Activated naive CD8-positive, alpha-beta T cell (primary cell): ENCODE measurements at regions not wholly inside any gene's neighbourhood (a gene's known extent, or its start where the extent isn't known, plus 50 kb on each side); places are given as distances from the start of the nearest gene placed in this dataset.
"Not testable (repeated sequence)": the region's sequence is repeated elsewhere in the genome, so short reads cannot be mapped to it uniquely, and the experiment has no call there.

Experiments used
- H3K27ac Mint-ChIP-seq: one replicate; pipeline ENCODE4 v1.8.0; 2021; ENCODE audit warnings: mixed read lengths
- H3K27me3 Mint-ChIP-seq: one replicate; pipeline ENCODE4 v1.8.0; 2021; ENCODE audit warnings: mixed read lengths
- H3K36me3 Mint-ChIP-seq: one replicate; pipeline ENCODE4 v1.8.0; 2021; ENCODE audit warnings: mixed read lengths
- H3K4me1 Mint-ChIP-seq: one replicate; pipeline ENCODE4 v1.8.0; 2021; ENCODE audit warnings: low read depth, mixed read lengths
- H3K4me3 Mint-ChIP-seq: one replicate; pipeline ENCODE4 v1.8.0; 2021; ENCODE audit warnings: mild to moderate bottlenecking, mixed read lengths
- H3K9me3 Mint-ChIP-seq: one replicate; pipeline ENCODE4 v1.8.0; 2021; ENCODE audit warnings: low read depth, mixed read lengths

DNA sequence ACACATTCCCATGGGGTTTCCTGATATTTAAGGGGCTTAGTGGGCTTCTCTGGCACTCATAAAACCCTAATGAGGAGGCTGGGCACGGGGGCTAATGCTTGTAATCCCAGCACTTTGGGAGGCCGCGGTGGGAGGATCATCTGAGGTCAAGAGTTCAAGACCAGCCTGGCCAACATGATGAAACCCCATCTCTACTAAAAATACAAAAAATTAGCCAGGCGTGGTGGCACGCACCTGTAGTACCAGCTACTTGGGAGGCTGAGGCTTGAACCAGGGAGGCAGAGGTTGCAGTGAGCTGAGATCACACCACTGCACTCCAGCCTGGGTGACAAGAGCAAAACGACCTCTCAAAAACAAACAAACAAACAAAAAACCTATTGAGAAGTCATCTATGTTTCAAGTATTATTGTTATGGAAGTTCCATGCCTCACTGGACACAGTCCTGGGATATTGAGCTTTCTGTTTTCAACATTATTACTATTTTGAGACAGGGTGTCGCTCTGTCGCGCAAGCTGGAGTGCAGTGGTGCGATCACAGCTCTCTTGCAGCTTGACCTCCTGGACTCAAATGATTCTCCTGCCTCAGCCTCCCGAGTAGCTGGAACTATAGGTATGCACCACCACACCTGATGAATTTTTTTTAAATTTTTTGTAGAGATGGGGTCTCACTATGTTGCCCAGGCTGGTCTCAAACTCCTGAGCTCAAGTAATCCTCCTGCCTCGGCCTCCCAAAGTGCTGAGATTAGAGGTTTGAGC, 297.9 kb downstream of the GOLGA6L6 start:
- not testable (repeated sequence) for H3K9me3 Mint-ChIP-seq, H3K4me3 Mint-ChIP-seq, H3K4me1 Mint-ChIP-seq, H3K27me3 Mint-ChIP-seq, H3K36me3 Mint-ChIP-seq, H3K27ac Mint-ChIP-seq

DNA sequence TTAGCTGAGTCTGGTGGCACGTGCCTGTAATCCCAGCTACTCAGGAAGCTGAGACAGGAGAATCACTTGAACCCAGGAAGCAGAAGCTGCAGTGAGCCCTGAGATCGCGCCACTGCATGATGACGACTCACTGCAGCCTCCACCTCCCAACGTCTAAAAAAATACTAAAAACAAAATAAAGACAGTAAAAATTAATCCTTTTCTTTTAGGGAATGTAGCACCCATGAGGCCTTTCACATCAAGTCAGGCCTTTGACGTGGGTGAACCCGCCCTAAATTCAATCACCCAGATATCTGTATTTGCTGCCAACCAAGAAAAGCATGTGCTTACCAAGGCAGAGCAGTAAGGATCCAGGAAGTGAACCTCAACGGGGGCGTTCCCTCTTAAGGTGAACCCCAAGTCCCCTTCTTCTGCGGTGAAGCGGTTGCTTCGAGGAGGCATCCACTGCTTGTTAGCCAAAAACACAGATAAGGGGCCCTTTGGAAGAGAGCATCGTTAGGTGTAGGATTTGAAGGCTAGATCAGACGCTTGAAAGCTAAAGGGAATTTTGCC, 301.2 kb downstream of the GOLGA6L6 start:
- not testable (repeated sequence) for H3K4me3 Mint-ChIP-seq, H3K36me3 Mint-ChIP-seq, H3K4me1 Mint-ChIP-seq, H3K9me3 Mint-ChIP-seq, H3K27me3 Mint-ChIP-seq, H3K27ac Mint-ChIP-seq

DNA sequence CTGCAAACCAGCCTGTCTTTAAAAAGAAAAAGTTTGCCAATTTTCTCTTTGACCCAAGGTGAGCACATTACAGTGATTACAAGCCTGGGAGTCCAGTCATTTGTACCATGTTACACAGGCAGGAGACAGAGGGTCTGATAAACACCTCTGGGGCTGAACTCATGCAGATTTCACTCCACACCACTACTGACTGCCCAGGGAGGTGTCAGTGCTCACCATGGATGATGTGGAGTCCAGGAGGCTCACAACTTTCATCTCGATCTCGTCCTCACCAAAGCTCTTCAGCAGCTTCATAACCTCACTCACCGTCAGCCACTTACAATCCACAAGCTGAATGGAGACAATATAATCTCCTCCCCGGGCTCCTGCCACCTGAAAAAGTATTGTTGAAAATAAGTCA, 302.4 kb downstream of the GOLGA6L6 start:
- not testable (repeated sequence) for H3K4me3 Mint-ChIP-seq, H3K36me3 Mint-ChIP-seq, H3K4me1 Mint-ChIP-seq, H3K27ac Mint-ChIP-seq, H3K9me3 Mint-ChIP-seq, H3K27me3 Mint-ChIP-seq

DNA sequence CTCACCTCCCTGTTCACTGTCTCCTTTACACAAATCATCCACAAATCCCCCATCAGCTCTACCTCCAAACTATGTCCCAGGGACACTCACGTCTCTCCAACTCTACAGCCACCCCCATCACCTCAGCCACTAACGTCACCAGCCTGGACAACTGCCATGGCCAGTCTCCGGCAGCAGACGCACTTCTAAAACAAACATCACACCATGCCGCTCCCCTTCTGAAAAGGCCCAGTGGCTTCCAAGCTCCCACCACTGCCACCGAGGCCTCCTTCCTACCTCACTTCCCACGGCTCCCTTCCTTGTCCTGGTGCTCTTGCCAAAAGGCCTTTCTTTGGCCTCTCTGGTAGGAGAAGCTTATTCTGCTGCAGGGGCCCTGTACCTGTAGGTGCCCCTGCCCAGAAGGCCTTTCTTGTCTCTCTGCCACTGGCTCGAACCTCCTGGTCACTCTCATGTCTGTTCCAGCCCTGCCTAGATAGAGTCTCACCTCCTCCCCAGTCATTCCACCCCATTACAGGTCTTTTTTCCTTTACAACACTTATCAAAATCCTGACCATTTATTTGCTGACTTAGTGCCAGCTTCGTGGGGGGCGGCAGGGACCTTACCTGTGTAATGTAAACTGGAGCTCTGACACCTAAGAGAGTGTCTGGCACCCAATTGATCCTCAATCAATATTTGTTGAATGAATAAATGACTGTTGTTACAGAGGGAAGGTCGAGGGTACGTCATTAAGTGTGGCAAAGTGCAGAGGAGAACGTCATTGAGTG, 304.2 kb downstream of the GOLGA6L6 start:
- not testable (repeated sequence) for H3K36me3 Mint-ChIP-seq, H3K27me3 Mint-ChIP-seq, H3K4me1 Mint-ChIP-seq, H3K9me3 Mint-ChIP-seq, H3K27ac Mint-ChIP-seq, H3K4me3 Mint-ChIP-seq

- not testable (repeated sequence) for H3K27me3 Mint-ChIP-seq, H3K9me3 Mint-ChIP-seq, H3K36me3 Mint-ChIP-seq, H3K4me1 Mint-ChIP-seq, H3K4me3 Mint-ChIP-seq, H3K27ac Mint-ChIP-seq
These were observed 305.9 kb downstream of the GOLGA6L6 start for GRCh38 chr15:20235728-20236127.

GRCh38 chr15:20234006-20234540, 307.5 kb downstream of the GOLGA6L6 start:
- not testable (repeated sequence) for H3K4me1 Mint-ChIP-seq, H3K9me3 Mint-ChIP-seq, H3K36me3 Mint-ChIP-seq, H3K27ac Mint-ChIP-seq, H3K4me3 Mint-ChIP-seq, H3K27me3 Mint-ChIP-seq

GRCh38 chr15:20232457-20232856, 309.1 kb downstream of the GOLGA6L6 start:
- H3K4me3 Mint-ChIP-seq, H3K27me3 Mint-ChIP-seq, H3K36me3 Mint-ChIP-seq, H3K4me1 Mint-ChIP-seq, H3K9me3 Mint-ChIP-seq, H3K27ac Mint-ChIP-seq: not testable (repeated sequence)

DNA sequence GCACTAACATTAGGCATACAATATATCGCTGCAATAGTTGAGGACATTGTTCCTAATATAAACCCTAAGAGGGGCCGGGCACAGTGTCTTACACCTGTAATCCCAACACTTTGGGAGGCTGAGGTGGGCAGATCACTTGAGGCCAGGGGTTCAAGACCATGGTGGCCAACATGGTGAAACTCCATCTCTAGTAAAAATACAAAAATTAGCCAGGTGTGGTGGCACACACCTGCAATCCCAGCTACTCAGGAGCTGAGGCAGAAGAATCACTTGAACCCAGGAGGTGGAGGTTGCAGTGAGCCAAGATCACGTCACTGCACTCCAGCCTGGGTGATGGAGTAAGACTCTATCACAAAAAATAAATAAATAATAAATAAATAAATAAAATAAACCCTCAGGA, 310.9 kb downstream of the GOLGA6L6 start:
- H3K36me3 Mint-ChIP-seq, H3K4me1 Mint-ChIP-seq, H3K27ac Mint-ChIP-seq, H3K4me3 Mint-ChIP-seq, H3K9me3 Mint-ChIP-seq, H3K27me3 Mint-ChIP-seq: not testable (repeated sequence)

DNA sequence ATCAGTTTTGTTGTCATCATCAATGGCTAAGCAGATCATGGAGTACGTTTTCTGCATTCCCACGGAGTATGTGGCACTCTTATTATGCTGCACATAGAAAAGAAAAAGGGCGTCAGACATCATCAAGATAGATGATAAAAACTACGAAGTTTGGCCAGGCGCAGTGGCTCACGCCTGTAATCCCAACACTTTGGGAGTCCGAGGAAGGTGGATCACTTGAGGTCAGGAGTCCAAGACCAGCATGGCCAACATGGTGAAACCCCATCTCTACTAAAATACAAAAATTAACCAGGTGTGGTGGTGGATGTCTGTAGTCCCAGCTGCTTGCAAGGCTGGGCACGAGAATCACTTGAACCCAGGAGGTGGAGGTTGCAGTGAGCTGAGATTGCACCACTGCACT, 312.8 kb downstream of the GOLGA6L6 start:
- not testable (repeated sequence) for H3K4me1 Mint-ChIP-seq, H3K4me3 Mint-ChIP-seq, H3K27me3 Mint-ChIP-seq, H3K27ac Mint-ChIP-seq, H3K9me3 Mint-ChIP-seq, H3K36me3 Mint-ChIP-seq

- not testable (repeated sequence) for H3K4me1 Mint-ChIP-seq, H3K27ac Mint-ChIP-seq, H3K9me3 Mint-ChIP-seq, H3K27me3 Mint-ChIP-seq, H3K36me3 Mint-ChIP-seq, H3K4me3 Mint-ChIP-seq
These were observed 314.3 kb downstream of the GOLGA6L6 start for GRCh38 chr15:20227119-20227853.

DNA sequence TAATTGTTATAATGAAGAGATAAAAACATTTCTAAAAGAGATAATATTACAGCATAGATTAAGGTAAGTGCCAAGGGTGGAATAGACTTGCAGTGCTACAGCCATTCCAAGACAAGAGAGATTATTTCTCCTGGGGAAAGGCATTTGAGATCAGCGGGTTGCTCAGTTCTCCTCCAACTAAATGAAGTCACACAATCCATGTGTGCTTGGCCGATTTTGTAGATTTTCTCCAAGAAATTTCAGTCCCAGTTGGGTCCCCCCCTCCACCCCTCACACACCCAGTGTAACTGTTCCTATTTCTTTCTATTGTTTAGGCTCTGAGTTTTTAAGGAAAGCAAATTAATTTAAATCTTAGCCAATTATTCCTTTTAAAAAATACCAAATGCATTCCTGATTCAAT, 315.1 kb downstream of the GOLGA6L6 start:
- H3K36me3 Mint-ChIP-seq, result not testable (repeated sequence)

DNA sequence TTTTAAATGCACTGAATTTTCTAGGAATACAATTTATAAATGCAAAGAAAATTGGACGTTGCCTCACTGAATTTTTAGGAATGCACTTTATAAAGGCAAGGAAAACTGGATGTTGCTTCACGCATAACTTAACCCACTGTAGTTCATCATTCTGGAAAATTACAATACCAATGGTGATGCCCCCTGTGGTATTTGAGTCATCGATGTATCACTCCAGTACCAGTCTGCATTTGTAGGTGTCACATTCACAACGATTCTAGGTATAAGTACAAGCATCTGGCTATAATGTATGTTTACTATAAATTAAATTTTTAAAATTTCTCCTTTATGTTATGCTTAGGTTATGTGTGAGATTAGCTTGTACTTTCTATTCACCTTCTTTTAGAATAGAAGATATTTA, 320.5 kb downstream of the GOLGA6L6 start:
- not testable (repeated sequence) for H3K4me1 Mint-ChIP-seq, H3K36me3 Mint-ChIP-seq, H3K9me3 Mint-ChIP-seq, H3K27ac Mint-ChIP-seq, H3K27me3 Mint-ChIP-seq, H3K4me3 Mint-ChIP-seq

More for the DNA sequence above, 315.1 kb downstream of the GOLGA6L6 start:
- H3K4me3 Mint-ChIP-seq, H3K27ac Mint-ChIP-seq, H3K4me1 Mint-ChIP-seq, H3K9me3 Mint-ChIP-seq, H3K27me3 Mint-ChIP-seq: not testable (repeated sequence)

DNA sequence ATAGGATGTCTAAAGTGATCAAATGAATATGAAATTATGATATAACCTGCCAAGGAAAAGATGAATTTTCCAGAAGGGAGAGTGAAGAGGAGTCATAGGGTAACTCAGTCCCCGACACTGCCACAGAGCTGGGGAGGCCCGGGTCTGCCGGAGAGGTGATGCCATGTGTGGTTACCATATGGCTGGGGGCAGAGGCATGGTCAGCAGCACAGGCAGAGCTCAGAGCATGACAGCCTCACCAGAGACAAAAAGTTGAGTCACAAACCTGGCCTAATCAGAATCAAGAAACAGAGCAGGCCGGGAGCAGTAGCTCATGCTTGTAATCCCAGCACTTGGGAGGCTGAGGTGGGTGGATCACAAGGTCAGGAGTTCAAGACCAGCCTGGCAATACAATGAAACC, 322.4 kb downstream of the GOLGA6L6 start:
- not testable (repeated sequence) for H3K4me1 Mint-ChIP-seq, H3K9me3 Mint-ChIP-seq, H3K27me3 Mint-ChIP-seq

DNA sequence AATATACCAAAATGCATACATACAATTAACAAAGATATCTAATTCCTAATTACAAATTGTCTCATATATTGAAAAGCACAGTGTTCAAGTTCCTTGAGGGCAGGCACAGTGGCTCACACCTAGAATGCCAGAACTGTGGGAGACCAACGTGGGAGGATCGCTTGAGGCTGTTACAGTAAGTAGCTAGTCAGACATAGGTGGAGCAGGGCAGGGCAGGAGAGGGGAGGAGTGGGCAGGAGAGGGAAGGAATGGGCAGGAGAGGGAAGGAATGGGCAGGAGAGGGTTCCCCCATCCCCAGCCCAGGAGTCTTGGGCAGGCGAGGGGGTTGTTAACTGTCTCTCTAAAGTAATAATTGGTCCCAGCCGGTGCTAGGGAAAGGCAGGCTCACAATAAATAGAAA, 325.9 kb downstream of the GOLGA6L6 start:
- H3K27me3 Mint-ChIP-seq, H3K4me1 Mint-ChIP-seq, H3K9me3 Mint-ChIP-seq, H3K27ac Mint-ChIP-seq, H3K36me3 Mint-ChIP-seq, H3K4me3 Mint-ChIP-seq: not testable (repeated sequence)

More for the DNA sequence above, 322.4 kb downstream of the GOLGA6L6 start:
- H3K4me3 Mint-ChIP-seq, H3K36me3 Mint-ChIP-seq, H3K27ac Mint-ChIP-seq: not testable (repeated sequence)

GRCh38 chr15:20214101-20214500, 327.5 kb downstream of the GOLGA6L6 start:
- H3K27ac Mint-ChIP-seq, H3K36me3 Mint-ChIP-seq, H3K4me1 Mint-ChIP-seq, H3K4me3 Mint-ChIP-seq, H3K27me3 Mint-ChIP-seq, H3K9me3 Mint-ChIP-seq: not testable (repeated sequence)
